Keratinocyte (primary cell): ENCODE measurements at regions not wholly inside any gene's neighbourhood (a gene's known extent, or its start where the extent isn't known, plus 50 kb on each side); places are given as distances from the start of the nearest gene placed in this dataset.

Experiments used
- EZH2 ChIP-seq: IDR thresholded peaks from one replicate; pipeline ENCODE4 v1.6.1; 2012; ENCODE audit warnings: inconsistent platforms, mild to moderate bottlenecking, low read length, moderate library complexity
- TF ChIP-seq, protein P1 (sequence below), 3 experiments: IDR thresholded peaks in 1 of 3; conservative IDR thresholded peaks in 1 of 3; optimal IDR thresholded peaks in 1 of 3; 2 replicates in 2 of 3; 3 replicates in 1 of 3; pipeline versions ENCODE3 to v1.5.1; 2011; ENCODE audit warnings: low read length in 3 of 3, mild to moderate bottlenecking in 3 of 3, moderate library complexity in 2 of 3, control low read depth in 1 of 3, inconsistent platforms in 1 of 3; ENCODE audit not compliant: insufficient read depth in 2 of 3; ENCODE audit errors: extremely low read depth in 1 of 3

DNA sequence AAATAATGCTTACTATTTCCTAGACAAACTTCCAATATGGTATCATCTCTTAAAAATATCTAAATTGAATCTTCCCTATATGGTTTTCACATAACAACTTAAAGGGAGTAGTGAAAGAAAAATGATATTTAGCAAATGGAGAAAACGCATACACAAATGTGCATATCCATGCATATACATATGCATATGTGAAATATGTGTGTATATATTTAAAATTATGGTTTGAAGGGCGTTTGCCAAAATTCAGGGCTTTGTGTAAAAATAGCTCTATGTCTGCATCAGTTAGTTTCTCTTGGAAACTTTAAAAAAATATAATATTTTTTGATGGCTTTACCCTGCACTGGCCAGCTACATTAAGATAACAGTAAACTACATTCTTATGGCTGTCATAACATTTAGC lies 986.7 kb downstream of the BCL11A start:
- TF ChIP-seq, protein P1, sequence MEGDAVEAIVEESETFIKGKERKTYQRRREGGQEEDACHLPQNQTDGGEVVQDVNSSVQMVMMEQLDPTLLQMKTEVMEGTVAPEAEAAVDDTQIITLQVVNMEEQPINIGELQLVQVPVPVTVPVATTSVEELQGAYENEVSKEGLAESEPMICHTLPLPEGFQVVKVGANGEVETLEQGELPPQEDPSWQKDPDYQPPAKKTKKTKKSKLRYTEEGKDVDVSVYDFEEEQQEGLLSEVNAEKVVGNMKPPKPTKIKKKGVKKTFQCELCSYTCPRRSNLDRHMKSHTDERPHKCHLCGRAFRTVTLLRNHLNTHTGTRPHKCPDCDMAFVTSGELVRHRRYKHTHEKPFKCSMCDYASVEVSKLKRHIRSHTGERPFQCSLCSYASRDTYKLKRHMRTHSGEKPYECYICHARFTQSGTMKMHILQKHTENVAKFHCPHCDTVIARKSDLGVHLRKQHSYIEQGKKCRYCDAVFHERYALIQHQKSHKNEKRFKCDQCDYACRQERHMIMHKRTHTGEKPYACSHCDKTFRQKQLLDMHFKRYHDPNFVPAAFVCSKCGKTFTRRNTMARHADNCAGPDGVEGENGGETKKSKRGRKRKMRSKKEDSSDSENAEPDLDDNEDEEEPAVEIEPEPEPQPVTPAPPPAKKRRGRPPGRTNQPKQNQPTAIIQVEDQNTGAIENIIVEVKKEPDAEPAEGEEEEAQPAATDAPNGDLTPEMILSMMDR (optimal IDR thresholded peaks at IDR 0.05 in 1 of 3, IDR thresholded peaks at IDR 0.05 in 1 of 3, conservative IDR thresholded peaks at IDR 0.05 in 1 of 3; ENCODE audit: extremely low read depth in 1 of 3, insufficient read depth in 2 of 3, low read length in 3 of 3), result no peak
- no peak for TF ChIP-seq EZH2
